HCT116 (cell line): ENCODE measurements at regions not wholly inside any gene's neighbourhood (a gene's known extent, or its start where the extent isn't known, plus 50 kb on each side); places are given as distances from the start of the nearest gene placed in this dataset.

Source experiments
- ATAC-seq: fragments of 200-7000 bp; cut with Tn5 transposase; 2 replicates; pipeline ENCODE4 v1.9.1; 2020; ENCODE audit warnings: mild to moderate bottlenecking, moderate library complexity
- BruUV-seq: library from RNA; stranded (reverse); fragments of 400-500 nt; replicated peaks from 2 replicates; lab custom pipeline; 2021; lab: Mats Ljungman, UMichigan
- CTCF ChIA-PET: fragments of 300-600 bp; sonication (Branson Sonifier 250); formaldehyde crosslinking; loops from one replicate; lab custom pipeline; 2021; ENCODE audit warnings: antibody characterized with exemption; lab: Charles Lee
- POLR2A ChIA-PET: fragments of 300-600, 350-600 bp; sonication (Branson Sonifier 250); formaldehyde crosslinking; loops from one replicate; lab custom pipeline; 2021; ENCODE audit warnings: antibody characterized with exemption; lab: Charles Lee
- RAD21 ChIA-PET, 2 experiments: fragments of 300-600 bp; sonication (Branson Sonifier 250); formaldehyde crosslinking; loops; one replicate each; lab custom pipeline; 2023; ENCODE audit warnings: low total read pairs in 2 of 2; ENCODE audit not compliant: uncharacterized antibody in 2 of 2, unreplicated experiment in 2 of 2, low non-redundant PET in 1 of 2; lab: Charles Lee
- DNase-seq: peaks from one replicate; pipeline ENCODE4 v3.0.0-alpha.2; 2010; ENCODE audit warnings: low read depth, low spot score
- H2AFZ ChIP-seq: fragments of 200-600 bp; shearing (Covaris generic), sonication (generic); 2 replicates; pipeline ENCODE4 v1.6.1; 2017; ENCODE audit warnings: low read depth, mixed run types, mixed read lengths, antibody characterized with exemption, low read length; ENCODE audit not compliant: poor library complexity, severe bottlenecking
- H3K27ac ChIP-seq: 2 replicates; pipeline ENCODE4 v1.5.1; 2012; ENCODE audit warnings: low read depth, low read length
- H3K27me3 ChIP-seq: fragments of 200-600 bp; sonication (generic); 2 replicates; pipeline ENCODE4 v1.6.1; 2016; ENCODE audit warnings: mixed run types, low read length, mixed read lengths; ENCODE audit not compliant: insufficient read depth
- H3K36me3 ChIP-seq, 2 experiments: fragments of 200-500 bp in 1 of 2; fragments of 200-600 bp in 1 of 2; sonication (Bioruptor generic) in 1 of 2; sonication (generic) in 1 of 2; 2 replicates each; pipeline versions ENCODE4 v1.5.1 to v1.6.1; 2014 to 2016; ENCODE audit warnings: low read length in 2 of 2, inconsistent platforms in 1 of 2, mixed read lengths in 1 of 2, mixed run types in 1 of 2; ENCODE audit not compliant: insufficient read depth in 2 of 2, control insufficient read depth in 1 of 2
- H3K4me1 ChIP-seq, 2 experiments: fragments of 200-600 bp in 1 of 2; sonication (generic) in 1 of 2; 2 replicates each; pipeline versions ENCODE4 v1.5.1 to v1.6.1; 2012 to 2017; ENCODE audit warnings: low read length in 2 of 2, inconsistent platforms in 1 of 2, mild to moderate bottlenecking in 1 of 2, mixed read lengths in 1 of 2, mixed run types in 1 of 2, moderate library complexity in 1 of 2; ENCODE audit not compliant: insufficient read depth in 2 of 2, control insufficient read depth in 1 of 2
- H3K4me2 ChIP-seq: fragments of 200-600 bp; sonication (generic); 2 replicates; pipeline ENCODE4 v1.6.1; 2017; ENCODE audit warnings: mixed run types, low read length, mixed read lengths
- H3K4me3 ChIP-seq, 2 experiments: fragments of 200-600 bp in 1 of 2; sonication (generic) in 1 of 2; replicated peaks in 1 of 2; 2 replicates each; pipeline ENCODE4 v1.5.1; 2011 to 2016; ENCODE audit warnings: low read length in 2 of 2, control low read depth in 1 of 2, low read depth in 1 of 2, mild to moderate bottlenecking in 1 of 2, mixed read lengths in 1 of 2, mixed run types in 1 of 2
- H3K79me2 ChIP-seq: fragments of 200-600 bp; sonication (generic); 2 replicates; pipeline ENCODE4 v1.6.1; 2017; ENCODE audit warnings: mild to moderate bottlenecking, mixed run types, low read length, moderate library complexity, mixed read lengths; ENCODE audit not compliant: insufficient read depth
- H3K9ac ChIP-seq: fragments of 200-600 bp; sonication (generic); 2 replicates; pipeline ENCODE4 v1.6.1; 2016; ENCODE audit warnings: low read length, mixed read lengths
- H3K9me2 ChIP-seq: fragments of 200-600 bp; sonication (generic), shearing (Covaris generic); 2 replicates; pipeline ENCODE4 v1.6.1; 2017; ENCODE audit warnings: mixed run types, mild to moderate bottlenecking, moderate library complexity; ENCODE audit not compliant: insufficient read depth
- H3K9me3 ChIP-seq, 2 experiments: fragments of 200-500 bp in 1 of 2; fragments of 200-600 bp in 1 of 2; sonication (Bioruptor generic) in 1 of 2; sonication (generic) in 1 of 2; 2 replicates each; pipeline ENCODE4 v1.6.1; 2014 to 2017; ENCODE audit warnings: low read length in 2 of 2, mixed read lengths in 2 of 2, inconsistent platforms in 1 of 2, low read depth in 1 of 2, mild to moderate bottlenecking in 1 of 2, mixed run types in 1 of 2, moderate library complexity in 1 of 2; ENCODE audit not compliant: control insufficient read depth in 1 of 2, insufficient read depth in 1 of 2
- H4K20me1 ChIP-seq: fragments of 200-600 bp; sonication (generic), shearing (Covaris generic); 2 replicates; pipeline ENCODE4 v1.6.1; 2017; ENCODE audit warnings: mixed run types, mild to moderate bottlenecking, moderate library complexity; ENCODE audit not compliant: insufficient read depth
- ATF3 ChIP-seq: IDR thresholded peaks from 2 replicates; pipeline ENCODE4 v1.6.1; 2012
- CEBPB ChIP-seq: IDR thresholded peaks from 2 replicates; pipeline ENCODE4 v1.6.1; 2012; ENCODE audit warnings: low read depth
- EGR1 ChIP-seq: IDR thresholded peaks from 2 replicates; pipeline ENCODE4 v1.6.1; 2012; ENCODE audit warnings: low read depth
- ELF1 ChIP-seq: IDR thresholded peaks from 2 replicates; pipeline ENCODE4 v1.6.1; 2012; ENCODE audit warnings: low read depth, borderline replicate concordance
- EZH2 ChIP-seq: fragments of 200-600 bp; sonication (generic); IDR thresholded peaks from 2 replicates; pipeline ENCODE4 v1.6.1; 2017; ENCODE audit warnings: antibody characterized with exemption, mixed run types
- EZH2phosphoT487 ChIP-seq: fragments of 200-600 bp; IDR thresholded peaks from 2 replicates; pipeline ENCODE4 v1.6.1; 2018; ENCODE audit warnings: antibody characterized with exemption, borderline replicate concordance
- FOSL1 ChIP-seq: IDR thresholded peaks from 2 replicates; pipeline ENCODE4 v1.6.1; 2012; ENCODE audit warnings: low read depth
- JUND ChIP-seq: IDR thresholded peaks from 2 replicates; pipeline ENCODE4 v1.6.1; 2012
- POLR2A ChIP-seq: IDR thresholded peaks from 2 replicates; pipeline ENCODE4 v1.7.0; 2011; ENCODE audit warnings: borderline replicate concordance; ENCODE audit not compliant: insufficient read depth, insufficient read length; ENCODE audit errors: extremely low read depth
- RAD21 ChIP-seq: IDR thresholded peaks from 2 replicates; pipeline ENCODE4 v1.6.1; 2012; ENCODE audit warnings: low read depth, mild to moderate bottlenecking
- SIN3A ChIP-seq: IDR thresholded peaks from 2 replicates; pipeline ENCODE4 v1.6.1; 2012; ENCODE audit warnings: low read depth
- SP1 ChIP-seq: IDR thresholded peaks from 2 replicates; pipeline ENCODE4 v1.6.1; 2012; ENCODE audit warnings: low read depth
- SRF ChIP-seq: IDR thresholded peaks from 2 replicates; pipeline ENCODE4 v1.6.1; 2012; ENCODE audit warnings: low read depth
- YY1 ChIP-seq: IDR thresholded peaks from 2 replicates; pipeline ENCODE4 v1.6.1; 2011; ENCODE audit warnings: low read length, low read depth, moderate library complexity, mild to moderate bottlenecking; ENCODE audit not compliant: insufficient replicate concordance; ENCODE audit errors: extremely low read depth
- ZBTB33 ChIP-seq: IDR thresholded peaks from 2 replicates; pipeline ENCODE4 v1.6.1; 2011; ENCODE audit warnings: mild to moderate bottlenecking, low read length, moderate library complexity; ENCODE audit not compliant: insufficient replicate concordance; ENCODE audit errors: extremely low read depth
- ZFX ChIP-seq: fragments of 450-650 bp; IDR thresholded peaks from 2 replicates; pipeline ENCODE4 v1.6.1; 2017
- ZNF274 ChIP-seq: fragments of 200-500 bp; sonication (Bioruptor generic); IDR thresholded peaks from 2 replicates; pipeline ENCODE4 v1.6.1; 2014; ENCODE audit warnings: mild to moderate bottlenecking, low read depth, low read length, inconsistent platforms
- intact Hi-C: fragments of 100-400 bp; cut with micrococcal nuclease; formaldehyde crosslinking; loops from 2 replicates; pipeline ENCODE4 v1.10.0; 2022
- TF ChIP-seq, protein P1 (sequence below): IDR thresholded peaks from 2 replicates; pipeline ENCODE4 v1.6.1; 2012; ENCODE audit warnings: low read depth

- CTCF ChIA-PET: no interaction called here
- Histone ChIP-seq H3K27ac (no peak overlapping the region), H2AFZ (no peak overlapping the region), H3K27me3 (peaks cover 29% of the 10 kb centered on the region), H3K9me2 (no peaks in the 10 kb centered on the region), H3K4me1 (no peaks in the 10 kb centered on the region), H3K9ac (no peak overlapping the region), H3K36me3 (no peaks in the 10 kb centered on the region), H3K79me2 (no peaks in the 10 kb centered on the region), H4K20me1 (no peaks in the 10 kb centered on the region), H3K4me2 (no peak overlapping the region), H3K9me3 (no peaks in the 10 kb centered on the region), H3K4me3 (no peak overlapping the region)
- RAD21 ChIA-PET: no interaction called here
- ATAC-seq (no peak), DNase-seq (no peak)
- no peak for TF ChIP-seq SRF
- no peak for TF ChIP-seq EZH2phosphoT487
- no peak for TF ChIP-seq SIN3A
- TF ChIP-seq CEBPB: no peak
- no peak for TF ChIP-seq EZH2
- TF ChIP-seq RAD21: no peak
- TF ChIP-seq ELF1: no peak
- no peak for TF ChIP-seq ZFX
- TF ChIP-seq EGR1: no peak
- TF ChIP-seq FOSL1: no peak
- TF ChIP-seq, protein P1, sequence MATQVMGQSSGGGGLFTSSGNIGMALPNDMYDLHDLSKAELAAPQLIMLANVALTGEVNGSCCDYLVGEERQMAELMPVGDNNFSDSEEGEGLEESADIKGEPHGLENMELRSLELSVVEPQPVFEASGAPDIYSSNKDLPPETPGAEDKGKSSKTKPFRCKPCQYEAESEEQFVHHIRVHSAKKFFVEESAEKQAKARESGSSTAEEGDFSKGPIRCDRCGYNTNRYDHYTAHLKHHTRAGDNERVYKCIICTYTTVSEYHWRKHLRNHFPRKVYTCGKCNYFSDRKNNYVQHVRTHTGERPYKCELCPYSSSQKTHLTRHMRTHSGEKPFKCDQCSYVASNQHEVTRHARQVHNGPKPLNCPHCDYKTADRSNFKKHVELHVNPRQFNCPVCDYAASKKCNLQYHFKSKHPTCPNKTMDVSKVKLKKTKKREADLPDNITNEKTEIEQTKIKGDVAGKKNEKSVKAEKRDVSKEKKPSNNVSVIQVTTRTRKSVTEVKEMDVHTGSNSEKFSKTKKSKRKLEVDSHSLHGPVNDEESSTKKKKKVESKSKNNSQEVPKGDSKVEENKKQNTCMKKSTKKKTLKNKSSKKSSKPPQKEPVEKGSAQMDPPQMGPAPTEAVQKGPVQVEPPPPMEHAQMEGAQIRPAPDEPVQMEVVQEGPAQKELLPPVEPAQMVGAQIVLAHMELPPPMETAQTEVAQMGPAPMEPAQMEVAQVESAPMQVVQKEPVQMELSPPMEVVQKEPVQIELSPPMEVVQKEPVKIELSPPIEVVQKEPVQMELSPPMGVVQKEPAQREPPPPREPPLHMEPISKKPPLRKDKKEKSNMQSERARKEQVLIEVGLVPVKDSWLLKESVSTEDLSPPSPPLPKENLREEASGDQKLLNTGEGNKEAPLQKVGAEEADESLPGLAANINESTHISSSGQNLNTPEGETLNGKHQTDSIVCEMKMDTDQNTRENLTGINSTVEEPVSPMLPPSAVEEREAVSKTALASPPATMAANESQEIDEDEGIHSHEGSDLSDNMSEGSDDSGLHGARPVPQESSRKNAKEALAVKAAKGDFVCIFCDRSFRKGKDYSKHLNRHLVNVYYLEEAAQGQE: no peak
- no peak for TF ChIP-seq YY1
- TF ChIP-seq ATF3: no peak
- TF ChIP-seq ZNF274: no peak
- no peak for TF ChIP-seq SP1
- TF ChIP-seq POLR2A: no peak
- TF ChIP-seq JUND: no peak
- no peak for TF ChIP-seq ZBTB33
- POLR2A ChIA-PET: no interaction called here
- BruUV-seq: no TSS peak
- intact Hi-C loops: no loop called here
Observed at GRCh38 chr2:60352491-60353405, 200.7 kb downstream of the BCL11A start.
